GM12892 (cell line): ENCODE measurements at regions not wholly inside any gene's neighbourhood (a gene's known extent, or its start where the extent isn't known, plus 50 kb on each side); places are given as distances from the start of the nearest gene placed in this dataset.

Experiments used
- POLR2A ChIP-seq: IDR thresholded peaks from 2 replicates; pipeline ENCODE4 v1.6.1; 2011; ENCODE audit warnings: low read depth, low read length, control low read depth
- POLR2AphosphoS5 ChIP-seq: IDR thresholded peaks from 2 replicates; pipeline ENCODE4 v1.6.1; 2011; ENCODE audit warnings: low read depth, low read length, control low read depth

DNA sequence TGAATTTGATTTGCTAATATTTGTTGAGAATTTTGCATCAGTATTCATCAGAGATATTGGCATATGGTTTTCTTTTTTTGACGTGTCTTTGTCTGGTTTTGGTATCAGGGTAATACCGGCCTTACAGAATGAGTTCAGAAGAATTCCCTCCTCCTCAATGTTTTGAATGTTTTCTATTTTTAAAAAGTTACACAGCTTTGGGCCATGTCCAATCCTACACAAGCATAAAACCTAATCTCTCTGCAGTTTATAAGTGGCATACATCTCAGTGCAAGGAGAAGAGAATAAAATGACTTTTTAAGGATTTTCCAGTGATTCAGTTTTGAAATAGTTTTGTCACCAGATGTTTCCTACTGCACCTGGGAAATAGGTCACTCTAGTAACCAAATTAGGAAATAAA lies 185.5 kb downstream of the COL12A1 start:
- TF ChIP-seq POLR2AphosphoS5 (no peak), POLR2A (no peak)
